Activated CD4-positive, alpha-beta T cell treated with anti-CD3 and anti-CD28 coated beads, Interleukin-2, amount 50 U/mL, for 16 hours (primary cell): ENCODE measurements at regions not wholly inside any gene's neighbourhood (a gene's known extent, or its start where the extent isn't known, plus 50 kb on each side); places are given as distances from the start of the nearest gene placed in this dataset.
"Not testable (repeated sequence)": the region's sequence is repeated elsewhere in the genome, so short reads cannot be mapped to it uniquely, and the experiment has no call there.

Experiments
- DNase-seq: peaks from one replicate; pipeline ENCODE4 v3.0.0-alpha.2; 2020

GRCh38 chr2:208939852-208940251 lies 484.0 kb upstream of the MAP2 start:
- no peak for DNase-seq

DNA sequence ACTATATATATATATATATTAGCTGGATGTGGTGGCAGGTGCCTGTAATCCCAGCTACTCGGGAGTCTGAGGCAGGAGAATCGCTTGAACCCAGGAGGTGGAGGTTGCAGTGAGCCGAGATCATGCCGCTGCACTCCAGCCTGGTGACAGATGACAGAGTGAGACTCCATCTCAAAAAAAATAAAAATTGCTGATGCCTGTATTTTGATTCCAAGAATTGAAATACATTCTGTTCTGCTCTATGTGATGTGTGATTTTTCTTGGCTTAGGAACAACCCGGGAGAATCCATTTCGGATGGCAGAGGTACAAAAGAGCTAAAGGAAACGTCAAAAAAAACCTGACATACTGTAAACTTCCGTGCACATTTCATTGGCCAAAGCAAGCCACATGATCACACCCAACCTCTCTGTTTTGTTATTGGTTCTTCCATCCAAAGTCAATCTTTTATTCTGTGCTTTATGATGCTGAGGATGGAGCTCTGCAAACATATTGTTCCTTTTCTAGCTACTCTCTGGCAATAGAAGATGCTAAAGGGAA lies 478.1 kb upstream of the MAP2 start:
- DNase-seq, result no peak

GRCh38 chr2:208948073-208948472 lies 475.8 kb upstream of the MAP2 start:
- DNase-seq, result no peak

- DNase-seq, result no peak
Measured at GRCh38 chr2:208970070-208970469, 453.8 kb upstream of the MAP2 start.

- DNase-seq, result no peak
Measured at GRCh38 chr2:208977582-208977981, 446.3 kb upstream of the MAP2 start.

- DNase-seq, result no peak
Measured at GRCh38 chr2:208978946-208979345, 444.9 kb upstream of the MAP2 start.

DNA sequence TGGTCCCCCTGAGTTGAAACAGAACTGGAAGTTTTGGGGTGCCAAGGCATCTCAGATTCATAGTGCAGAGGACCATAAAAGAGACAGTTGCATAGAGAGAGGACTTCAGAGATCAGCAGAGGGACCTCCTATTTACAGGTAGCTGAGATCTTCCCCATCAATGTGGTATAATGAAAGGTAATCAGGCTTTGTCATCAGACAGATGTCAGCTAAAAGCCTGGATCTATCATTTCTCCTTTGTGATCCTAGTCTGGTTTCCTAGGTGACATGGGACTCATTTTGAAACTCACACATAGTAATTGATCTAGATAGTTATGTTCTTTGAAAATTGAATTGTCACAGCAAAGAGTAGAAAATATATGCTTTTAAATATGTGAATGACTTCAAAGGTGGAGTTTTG lies 443.5 kb upstream of the MAP2 start:
- no peak for DNase-seq

GRCh38 chr2:208982831-208983230 lies 441.0 kb upstream of the MAP2 start:
- no peak for DNase-seq

DNA sequence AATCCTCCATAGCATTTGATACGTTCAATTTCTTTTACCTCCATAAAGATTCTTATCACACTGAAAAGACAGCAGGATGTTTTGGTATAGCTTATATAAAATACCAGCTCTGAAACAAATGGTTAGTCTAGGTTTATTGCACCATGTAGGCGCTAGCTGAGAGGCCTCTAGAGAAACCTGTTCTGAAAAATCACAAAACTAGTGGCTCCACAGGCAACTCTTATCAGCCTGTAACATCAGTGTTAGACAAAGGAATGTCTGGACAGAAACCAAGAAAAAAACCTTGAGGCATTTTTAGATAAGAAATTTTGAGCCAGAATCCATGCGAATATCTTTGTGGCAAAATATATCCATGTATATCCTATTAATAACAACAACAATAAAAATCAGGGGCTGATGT lies 440.4 kb upstream of the MAP2 start:
- DNase-seq, result no peak

DNA sequence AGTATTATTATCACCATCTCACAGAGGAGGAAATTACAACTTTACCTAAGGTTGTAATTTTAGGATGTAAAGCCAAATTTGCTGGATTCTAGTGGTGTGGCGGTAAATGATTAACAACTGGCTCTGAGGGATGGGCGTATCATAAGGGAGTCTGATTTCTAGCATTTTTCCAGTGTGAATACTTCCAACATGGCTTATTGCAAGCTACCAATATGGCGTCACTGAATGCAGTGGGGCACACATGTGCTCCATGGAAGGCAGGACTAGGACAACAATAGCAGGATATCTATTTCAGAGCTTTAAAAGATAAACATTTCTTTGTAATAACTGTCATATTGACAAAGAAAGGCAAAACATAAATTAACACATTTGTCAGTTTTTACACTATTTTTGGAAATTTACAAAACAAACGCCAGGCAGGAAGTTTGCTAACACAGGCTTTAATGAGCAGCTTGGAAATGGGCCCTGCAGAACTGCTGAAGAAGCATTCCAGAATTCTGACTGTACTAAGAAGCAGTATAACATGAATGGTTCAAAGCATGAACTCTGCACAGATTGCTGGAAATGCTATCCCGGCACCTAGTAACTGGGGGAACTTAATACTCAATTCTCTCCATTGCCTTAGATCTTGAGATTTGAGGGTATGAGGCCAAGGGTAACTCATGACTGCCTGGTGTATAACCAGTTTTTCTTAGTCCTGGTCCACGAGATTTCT lies 439.3 kb upstream of the MAP2 start:
- DNase-seq, result no peak

- no peak for DNase-seq
Measured at GRCh38 chr2:208985644-208986043, 438.2 kb upstream of the MAP2 start.

- no peak for DNase-seq
Measured at GRCh38 chr2:208990716-208991115, 433.1 kb upstream of the MAP2 start.

- DNase-seq, result no peak
Measured at GRCh38 chr2:208999911-209000310, 423.9 kb upstream of the MAP2 start.

- no peak for DNase-seq
Measured at GRCh38 chr2:209002054-209002453, 421.8 kb upstream of the MAP2 start.

- DNase-seq, result no peak
Measured at GRCh38 chr2:209005371-209005770, 418.5 kb upstream of the MAP2 start.

- no peak for DNase-seq
Measured at GRCh38 chr2:209008636-209009287, 415.1 kb upstream of the MAP2 start.

GRCh38 chr2:209018633-209019032 lies 405.2 kb upstream of the MAP2 start:
- DNase-seq, result not testable (repeated sequence)

DNA sequence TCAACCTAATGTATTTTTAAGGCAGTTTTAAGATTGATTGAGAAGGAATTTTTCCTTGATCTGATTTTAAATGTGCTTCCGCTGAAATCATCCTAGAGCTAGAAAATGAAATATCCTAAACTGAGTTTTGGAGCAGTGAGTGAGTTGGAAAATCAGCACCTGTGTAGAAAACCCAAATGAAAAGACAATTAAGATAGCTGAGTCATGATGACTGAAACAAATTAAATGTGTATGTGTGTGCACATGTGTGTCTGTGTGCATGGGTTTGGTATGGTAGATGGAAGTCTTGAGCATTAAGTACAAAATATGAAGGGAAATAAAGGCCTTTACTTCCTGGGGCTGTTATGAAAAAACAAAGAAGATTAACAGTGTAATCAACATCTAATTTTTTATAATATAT lies 394.6 kb upstream of the MAP2 start:
- DNase-seq, result no peak

- no peak for DNase-seq
Measured at GRCh38 chr2:209044307-209044706, 379.5 kb upstream of the MAP2 start.

GRCh38 chr2:209046163-209046562 lies 377.7 kb upstream of the MAP2 start:
- DNase-seq, result no peak

GRCh38 chr2:209049608-209050007 lies 374.2 kb upstream of the MAP2 start:
- no peak for DNase-seq

DNA sequence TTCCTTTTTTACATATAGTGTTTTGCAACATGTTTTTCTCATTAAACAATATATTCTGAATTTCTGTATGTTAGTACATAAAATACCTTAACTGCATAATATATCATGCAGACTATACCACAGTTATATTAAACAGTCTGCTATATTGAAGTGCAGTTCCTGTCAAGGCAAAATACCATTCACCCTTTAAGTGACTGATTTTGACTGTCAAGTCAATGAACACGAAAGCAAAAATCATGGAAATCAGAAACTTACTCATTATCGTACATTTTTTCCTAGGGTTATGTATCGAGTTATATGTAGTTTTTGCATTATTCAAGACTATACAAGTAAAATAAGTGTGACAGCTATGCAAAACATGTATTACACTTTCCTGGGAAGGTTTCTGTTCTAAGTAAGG lies 361.6 kb upstream of the MAP2 start:
- DNase-seq, result no peak

DNA sequence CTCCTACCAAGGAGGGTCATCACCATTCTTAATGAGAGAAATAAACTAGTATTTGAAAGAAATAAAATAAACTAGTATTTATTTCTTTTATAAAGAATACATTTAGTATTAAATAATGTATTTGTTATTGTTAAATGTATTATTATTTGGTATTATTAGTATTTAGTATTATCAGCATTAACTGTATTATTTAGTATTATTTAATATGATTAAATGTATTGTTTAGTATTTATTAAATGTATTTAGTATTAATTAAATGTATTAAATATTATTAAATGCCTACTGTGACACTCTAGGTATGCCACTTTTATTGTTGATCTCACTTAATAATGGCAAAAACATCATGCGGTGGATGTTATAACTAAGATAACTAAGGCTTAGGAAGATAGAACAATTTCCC lies 353.6 kb upstream of the MAP2 start:
- DNase-seq, result no peak

DNA sequence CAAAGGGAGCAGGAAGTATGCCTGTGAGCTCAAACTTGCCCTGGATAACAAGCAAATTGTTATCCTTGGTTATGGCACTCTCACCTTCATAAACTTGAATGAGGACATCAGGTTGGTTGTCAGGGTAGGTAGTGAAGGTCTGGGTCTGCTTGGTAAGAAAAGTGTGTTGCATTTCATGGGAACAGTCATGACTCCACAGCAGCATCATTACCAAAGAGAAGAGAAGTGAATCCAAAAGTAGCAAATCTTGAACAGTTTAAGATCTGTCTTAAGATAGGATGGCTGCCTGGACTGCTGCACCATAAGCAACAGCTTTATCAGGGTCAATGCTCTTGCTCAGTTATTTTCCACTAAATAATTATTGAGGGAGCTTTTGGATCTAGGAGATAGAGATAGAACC lies 350.7 kb upstream of the MAP2 start:
- DNase-seq, result no peak

DNA sequence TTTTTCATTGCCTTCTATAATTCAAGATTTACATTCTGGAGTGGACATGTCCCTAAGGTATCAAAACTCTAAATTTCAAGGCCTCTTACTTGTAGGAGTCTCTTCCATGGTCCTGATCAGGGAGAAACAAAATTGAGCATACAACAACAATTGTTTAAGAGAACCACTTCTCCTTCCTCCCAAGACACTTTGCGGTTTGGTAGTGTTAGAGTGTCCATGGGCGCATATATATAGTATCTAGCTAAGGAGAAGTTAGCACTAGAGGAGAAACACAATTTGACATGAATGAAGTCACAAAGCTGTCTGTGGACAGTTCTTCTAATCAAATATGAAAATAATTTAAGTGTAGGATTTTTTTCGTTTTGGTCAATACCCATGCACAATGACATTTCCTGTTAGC lies 349.1 kb upstream of the MAP2 start:
- no peak for DNase-seq
